ENCODE measurements at regions not wholly inside any gene's neighbourhood (a gene's known extent, or its start where the extent isn't known, plus 50 kb on each side); places are given as distances from the start of the nearest gene placed in this dataset.
"Not testable (repeated sequence)": the region's sequence is repeated elsewhere in the genome, so short reads cannot be mapped to it uniquely, and the experiment has no call there.

DNA sequence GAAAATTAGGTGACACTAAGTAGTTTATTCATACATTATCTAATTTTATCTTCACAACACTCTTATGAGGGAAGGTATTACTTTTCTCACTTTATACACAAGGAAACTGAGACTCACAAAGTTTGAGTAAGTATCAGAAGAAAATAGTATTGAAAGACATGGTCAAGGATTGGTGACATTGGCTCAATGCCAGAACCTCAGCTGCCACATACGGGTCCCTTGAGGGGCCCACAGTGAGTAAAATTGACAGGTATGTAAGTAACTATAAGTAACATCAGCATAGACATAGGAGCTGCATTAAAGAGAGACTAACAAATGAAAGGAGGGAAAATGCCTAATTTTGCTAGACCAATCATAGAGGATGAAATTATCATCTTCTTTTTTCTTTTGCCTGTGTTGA, 134.1 kb downstream of the COX18 start:
- no peak for DNase-seq

- DNase-seq, result no peak
Measured at GRCh38 chr4:72933029-72933428, 136.5 kb downstream of the COX18 start.

- DNase-seq, result no peak
Measured at GRCh38 chr4:72931346-72931745, 138.2 kb downstream of the COX18 start.

GRCh38 chr4:72929596-72930274, 139.8 kb downstream of the COX18 start:
- DNase-seq, result not testable (repeated sequence)

- no peak for DNase-seq
Measured at GRCh38 chr4:72924814-72925213, 144.7 kb downstream of the COX18 start.

GRCh38 chr4:72919937-72920336, 149.6 kb downstream of the COX18 start:
- DNase-seq, result no peak

DNA sequence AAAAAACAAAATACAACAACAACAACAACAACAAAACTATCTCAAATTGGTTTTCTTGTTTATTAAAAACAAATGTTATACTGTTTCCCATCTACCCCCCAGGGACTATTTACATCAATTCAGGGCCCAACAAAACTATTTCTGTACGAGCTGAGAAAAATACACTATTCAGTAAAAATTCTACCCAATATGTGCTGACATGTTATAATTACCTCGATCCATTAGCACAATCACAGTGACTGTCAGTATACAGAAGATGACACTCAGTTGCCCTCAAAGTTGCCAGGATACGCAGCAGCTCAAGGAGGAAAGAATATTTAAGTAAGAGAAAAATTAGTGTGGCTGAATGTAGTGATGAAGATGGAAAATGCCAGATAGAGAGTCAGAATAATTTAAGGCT, 150.1 kb downstream of the COX18 start:
- no peak for DNase-seq

DNA sequence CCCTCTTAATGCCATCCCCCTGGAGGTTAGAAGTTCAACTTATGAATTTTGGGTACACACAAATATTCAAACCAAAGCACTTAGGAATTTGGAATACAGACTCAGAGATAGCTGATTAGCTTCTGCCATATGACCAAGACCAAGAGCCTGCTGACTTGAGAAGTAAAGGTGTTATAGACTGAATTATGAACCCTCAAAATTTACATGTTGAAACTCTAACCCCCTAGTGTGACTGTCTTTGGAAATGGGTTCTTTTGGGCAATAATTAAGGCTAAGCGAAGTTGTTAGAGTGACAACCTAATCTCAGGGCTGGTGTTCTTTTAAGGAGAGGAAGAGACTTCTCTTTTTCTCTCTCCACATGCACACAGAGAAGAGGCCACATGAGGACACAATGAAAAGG, 151.2 kb downstream of the COX18 start:
- DNase-seq, result no peak

- DNase-seq, result no peak
Measured at GRCh38 chr4:72911316-72911715, 158.2 kb downstream of the COX18 start.

GRCh38 chr4:72909461-72909860, 160.1 kb downstream of the COX18 start:
- DNase-seq, result peak; percentile 18

GRCh38 chr4:72902354-72902753, 167.2 kb downstream of the COX18 start:
- no peak for DNase-seq

DNA sequence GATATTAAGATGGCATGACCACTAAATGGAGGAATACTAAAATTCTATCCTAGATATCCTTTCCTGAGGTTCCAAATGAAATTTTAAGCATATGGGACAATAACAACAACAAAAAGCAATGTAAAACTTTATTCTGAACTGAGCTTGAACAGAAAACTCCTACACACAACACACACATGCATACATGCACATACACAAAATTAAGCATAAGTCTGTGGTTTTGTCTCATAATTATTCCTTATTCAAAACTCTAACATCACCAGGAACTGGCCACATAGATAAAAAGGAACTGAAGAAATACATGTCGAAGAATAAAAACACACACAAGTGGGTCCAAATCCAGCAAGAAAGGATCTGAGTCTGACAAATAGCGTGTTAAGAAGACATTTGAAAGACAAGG, 168.0 kb downstream of the COX18 start:
- no peak for DNase-seq

GRCh38 chr4:72900952-72901351, 168.6 kb downstream of the COX18 start:
- no peak for DNase-seq

DNA sequence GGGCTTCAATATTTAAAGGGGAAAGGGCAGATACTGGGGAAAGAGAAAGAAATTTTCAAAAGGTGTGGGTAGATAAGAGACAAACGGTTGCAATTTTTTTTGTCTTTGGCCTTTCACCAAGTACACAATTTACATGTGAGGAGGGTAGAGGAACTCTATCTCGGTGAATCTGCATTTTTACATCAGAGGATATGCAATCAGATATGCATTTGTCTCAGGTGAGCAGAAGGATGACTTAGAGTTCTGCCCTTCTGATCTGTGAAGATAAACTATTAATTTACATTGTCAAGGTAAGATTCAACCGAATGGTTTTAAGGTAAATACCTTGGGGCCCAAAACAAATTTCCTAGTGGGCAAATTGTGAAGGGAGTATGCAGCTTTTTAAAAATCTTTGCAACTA, 169.9 kb downstream of the COX18 start:
- DNase-seq, result no peak

DNA sequence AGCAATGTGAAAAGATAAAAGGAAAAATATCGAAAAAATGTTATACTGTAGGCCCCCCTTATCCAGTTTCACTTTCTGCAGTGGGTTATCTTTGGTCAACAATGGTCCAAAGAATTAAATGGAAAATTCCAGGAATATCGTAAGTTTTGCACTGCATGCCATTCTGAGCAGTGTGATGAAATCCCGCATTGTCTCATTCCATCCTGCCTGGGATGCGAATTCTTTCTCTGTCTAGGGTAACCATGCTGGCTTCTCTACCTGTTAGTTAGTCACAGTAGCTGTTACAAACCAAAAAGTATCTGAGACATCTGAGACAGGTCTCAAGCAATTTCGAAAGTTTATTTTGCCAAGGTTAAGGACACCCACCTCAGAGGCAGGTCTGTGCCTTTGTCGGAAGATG, 170.3 kb downstream of the COX18 start:
- no peak for DNase-seq

- peak; percentile 80 for DNase-seq
Measured at GRCh38 chr4:72896515-72896914, 173.0 kb downstream of the COX18 start.

DNA sequence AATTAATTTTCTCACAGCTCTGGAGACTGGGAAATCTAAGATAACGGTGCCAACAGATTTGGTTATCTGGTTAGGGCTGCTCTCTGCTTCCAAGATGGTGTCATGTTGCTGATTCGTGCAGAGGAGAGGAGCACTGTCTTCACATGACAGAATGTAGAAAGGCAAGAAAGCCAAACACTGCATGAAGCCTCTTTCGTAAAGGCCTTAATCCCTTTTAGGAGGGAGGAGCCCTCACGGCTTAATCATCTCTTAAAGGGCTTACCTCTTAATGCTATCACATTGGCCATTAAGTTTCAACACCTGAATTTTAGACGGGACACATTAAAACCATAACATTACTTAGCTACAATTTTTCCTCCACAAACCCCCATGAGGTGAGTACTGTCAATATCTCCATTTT, 174.1 kb downstream of the COX18 start:
- no peak for DNase-seq

DNA sequence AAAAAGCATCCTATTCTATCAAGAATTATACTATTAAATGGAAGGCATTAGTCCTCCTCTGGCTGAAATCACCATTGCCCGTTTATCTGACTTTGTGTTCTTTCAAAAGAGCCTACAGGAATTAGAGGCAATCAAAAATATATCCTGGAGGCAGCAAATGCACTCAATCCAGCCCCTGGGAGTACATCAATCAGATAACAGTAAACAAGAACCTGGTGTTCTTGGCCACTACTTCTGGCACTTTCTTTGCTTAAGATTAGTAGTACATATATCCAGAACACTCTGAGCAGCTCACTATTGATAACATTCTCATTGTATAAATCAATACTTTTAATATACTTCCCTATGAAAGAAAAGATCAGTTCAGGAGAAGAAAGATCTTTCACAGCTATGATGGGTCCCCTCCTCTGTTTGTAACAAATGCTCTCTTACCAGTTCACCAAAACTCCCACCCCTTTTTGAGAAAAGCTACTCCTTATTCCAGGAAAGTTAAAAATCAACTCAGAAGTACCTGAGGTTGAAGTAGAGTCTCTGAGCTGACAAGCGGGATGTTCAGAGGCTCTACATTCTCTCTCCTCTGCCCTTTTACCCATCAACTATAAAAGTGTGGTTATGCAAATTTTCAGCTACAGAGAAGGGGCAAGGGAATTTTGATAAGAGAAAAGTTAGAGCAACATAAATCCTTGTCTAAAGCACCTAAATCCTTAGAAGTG, 176.0 kb downstream of the COX18 start:
- no peak for DNase-seq

DNA sequence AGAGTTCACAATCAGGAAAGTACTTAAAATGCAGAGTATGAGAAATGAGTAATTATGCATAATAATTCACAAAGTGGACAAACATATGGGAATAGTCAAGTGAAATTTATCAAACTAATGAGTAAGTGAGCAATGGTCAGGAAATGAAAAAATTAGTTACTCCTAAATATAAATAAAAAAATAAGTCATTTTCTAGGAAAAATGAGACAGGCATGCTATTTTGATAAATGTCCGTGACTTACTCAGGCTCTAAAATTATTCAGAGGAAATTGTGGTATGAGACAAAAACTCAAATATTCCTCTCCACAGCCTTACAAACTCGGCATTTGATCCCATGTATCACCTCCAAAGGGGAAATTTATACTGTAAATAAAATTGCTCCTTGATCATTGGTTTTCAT, 181.2 kb downstream of the COX18 start:
- DNase-seq, result no peak

- DNase-seq, result no peak
Measured at GRCh38 chr4:72887152-72887551, 182.4 kb downstream of the COX18 start.

DNA sequence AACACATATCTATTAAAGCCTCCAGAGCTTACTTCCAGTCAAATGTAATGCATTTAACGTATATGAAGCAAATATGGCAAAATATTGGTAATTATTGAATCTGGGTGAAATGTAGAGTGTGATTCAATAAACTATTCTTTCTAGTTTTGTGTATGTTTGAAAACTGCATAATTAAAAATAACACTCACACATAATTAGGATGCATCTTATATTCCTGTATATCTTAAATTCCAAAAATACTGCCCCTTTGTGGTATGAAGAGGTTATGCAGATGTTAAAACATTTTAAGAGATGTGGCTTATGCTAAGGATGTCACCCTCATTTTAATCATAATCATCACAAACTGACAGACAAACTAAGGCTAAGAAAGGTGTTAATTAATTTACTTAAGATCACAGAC, 182.9 kb downstream of the COX18 start:
- DNase-seq, result no peak

GRCh38 chr4:72884225-72884624, 185.3 kb downstream of the COX18 start:
- DNase-seq, result not testable (repeated sequence)

- DNase-seq, result no peak
Measured at GRCh38 chr4:72876946-72877345, 192.6 kb downstream of the COX18 start.

- no peak for DNase-seq
Measured at GRCh38 chr4:72875545-72875944, 194.0 kb downstream of the COX18 start.

- DNase-seq, result no peak
Measured at GRCh38 chr4:72875138-72875537, 194.4 kb downstream of the COX18 start.

Data from kidney glomerular epithelial cell (primary cell).